ENCODE measurements at regions not wholly inside any gene's neighbourhood (a gene's known extent, or its start where the extent isn't known, plus 50 kb on each side); places are given as distances from the start of the nearest gene placed in this dataset.
A peak's percentile ranks its signal among the peaks of the same experiment; 100 is the strongest.
"Not testable (repeated sequence)": the region's sequence is repeated elsewhere in the genome, so short reads cannot be mapped to it uniquely, and the experiment has no call there.

- DNase-seq = no peak
These were observed 126.8 kb upstream of the PZP start for GRCh38 chr12:9334964-9335363.

DNA sequence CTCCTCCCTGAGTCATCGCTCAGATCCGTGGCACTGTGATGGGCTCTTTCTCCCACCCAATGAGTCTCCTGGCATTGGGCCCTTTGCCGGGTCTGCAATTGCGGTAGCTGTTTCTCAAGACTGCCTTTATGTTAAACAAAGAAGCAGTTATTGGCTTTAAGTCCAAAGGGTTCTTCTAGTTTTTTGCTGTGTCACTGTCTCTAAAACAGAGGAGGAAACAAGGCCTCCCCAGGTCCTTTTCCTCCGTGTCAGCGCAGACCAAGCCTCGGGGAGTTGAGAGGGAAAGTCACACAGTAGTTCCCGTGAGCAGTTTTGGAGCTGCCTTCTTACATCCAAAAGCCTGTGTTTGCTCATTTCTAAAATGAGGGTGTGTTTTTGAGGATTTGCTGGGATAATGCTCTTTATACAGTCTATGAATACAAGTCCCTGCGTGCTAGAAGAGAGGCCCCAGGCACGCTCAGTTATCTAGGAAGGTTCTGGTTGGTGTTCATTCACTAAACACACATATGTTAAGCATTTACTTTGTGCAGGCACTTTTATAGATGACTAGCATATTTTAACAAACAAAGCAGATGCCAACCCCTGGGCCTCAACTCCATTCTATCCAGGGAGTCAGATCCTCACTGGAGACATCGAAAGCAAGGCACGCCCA, 126.0 kb upstream of the PZP start:
- peak; percentile 16 to 19 for DNase-seq

DNA sequence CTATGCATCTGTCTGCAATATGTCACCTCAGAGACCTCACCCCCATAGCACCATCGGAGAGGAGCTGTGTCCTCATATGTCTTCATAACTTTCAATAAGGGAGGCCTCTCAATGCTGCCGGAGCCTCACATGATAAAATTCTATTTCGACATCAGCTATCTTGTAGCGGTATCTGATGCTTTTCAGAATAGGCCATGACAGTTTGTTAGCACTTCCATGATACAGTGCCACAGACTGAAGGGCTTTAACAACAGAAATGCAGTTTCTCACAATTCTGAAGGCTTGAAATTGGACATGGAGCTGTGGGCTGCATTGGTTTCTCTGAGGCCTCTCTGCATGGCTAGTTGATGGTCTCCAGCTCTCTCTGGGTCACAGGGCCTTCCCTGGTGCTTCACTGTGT, 125.0 kb upstream of the PZP start:
- no peak for DNase-seq

- DNase-seq = no peak
These were observed 124.4 kb upstream of the PZP start for GRCh38 chr12:9332564-9332963.

DNA sequence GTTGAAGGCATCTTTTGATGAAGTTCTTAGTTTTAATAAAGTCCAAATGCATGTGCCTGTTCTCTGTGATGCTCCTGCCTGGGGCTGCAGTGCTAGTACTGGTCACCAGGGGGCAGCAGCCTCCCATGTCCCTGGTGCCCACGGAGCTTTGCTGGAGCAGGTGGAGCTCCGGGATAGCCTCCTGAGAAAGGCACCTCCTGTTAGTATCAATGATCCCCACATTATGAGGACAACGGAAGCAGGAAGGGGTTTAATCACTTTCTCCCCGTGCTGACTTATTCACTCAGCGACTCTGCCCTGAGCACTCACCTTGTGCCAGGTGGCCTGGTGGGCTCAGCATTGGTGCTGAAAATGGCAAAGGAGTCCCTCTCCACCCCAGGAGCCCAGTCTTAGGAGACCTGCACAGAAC, 123.0 kb upstream of the PZP start:
- peak; percentile 33 to 85 for DNase-seq

- DNase-seq = no peak
These were observed 120.8 kb upstream of the PZP start for GRCh38 chr12:9329019-9329418.

DNA sequence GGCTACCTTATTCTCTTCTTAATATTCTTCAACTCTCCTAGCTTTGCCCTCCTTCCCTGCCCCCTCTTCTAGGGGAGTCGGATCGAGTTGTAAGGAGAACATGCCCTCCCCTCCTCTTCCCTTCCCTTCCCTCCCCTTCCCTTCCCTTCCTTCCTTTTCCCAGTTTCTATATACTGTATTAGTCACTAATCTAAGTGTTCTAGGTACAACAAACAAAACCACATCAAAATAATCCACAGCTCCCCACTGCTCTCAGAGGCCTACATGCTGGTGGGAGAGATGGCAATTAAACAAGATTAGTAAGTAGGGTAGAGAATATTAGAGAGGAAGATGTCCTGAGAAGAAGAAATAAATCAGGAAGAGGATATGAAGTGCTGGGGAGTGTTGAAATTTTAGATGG, 119.9 kb upstream of the PZP start:
- no peak for DNase-seq

- DNase-seq = no peak
These were observed 119.1 kb upstream of the PZP start for GRCh38 chr12:9327320-9327719.

GRCh38 chr12:9326849-9327248, 118.7 kb upstream of the PZP start:
- DNase-seq = not testable (repeated sequence)

GRCh38 chr12:9326085-9326484, 117.9 kb upstream of the PZP start:
- DNase-seq = no peak

- no peak for DNase-seq
These were observed 117.3 kb upstream of the PZP start for GRCh38 chr12:9325471-9325870.

DNA sequence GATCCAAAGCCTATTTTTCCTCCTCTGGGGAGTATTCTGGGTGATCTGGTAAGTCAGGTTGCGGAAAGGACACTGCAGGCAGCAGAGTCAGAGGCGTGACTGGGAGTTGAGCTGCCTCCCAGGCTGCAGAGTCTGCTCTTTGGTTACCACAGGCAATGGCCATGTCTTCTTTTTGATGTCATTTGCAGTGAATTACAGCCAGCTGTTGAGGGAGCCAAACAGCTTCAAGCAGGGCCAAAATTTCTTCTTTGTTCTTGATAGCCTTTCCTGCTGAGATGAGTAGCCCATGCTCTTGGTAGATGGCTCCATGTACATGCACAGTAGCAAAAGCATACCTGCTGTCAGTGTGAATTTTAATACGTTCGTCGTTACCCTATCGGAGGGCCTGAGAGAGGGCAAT, 116.6 kb upstream of the PZP start:
- no peak for DNase-seq

- DNase-seq = no peak
These were observed 115.0 kb upstream of the PZP start for GRCh38 chr12:9323144-9323681.

DNA sequence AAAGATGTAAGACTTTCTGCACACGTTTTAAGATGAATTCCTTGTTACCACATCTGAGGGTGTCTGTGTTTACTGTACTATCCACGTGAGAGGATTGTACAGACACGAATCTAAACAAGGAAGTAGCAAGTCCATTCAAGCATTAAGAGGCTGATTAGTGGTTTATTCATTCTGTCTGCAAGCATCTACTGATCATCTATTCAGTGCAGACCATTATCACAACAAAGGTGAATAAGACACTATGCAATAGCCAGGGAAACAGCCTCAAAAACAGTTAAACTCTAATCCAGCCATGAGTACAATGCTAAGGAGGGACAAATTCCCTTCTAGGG, 111.6 kb upstream of the PZP start:
- no peak for DNase-seq

DNA sequence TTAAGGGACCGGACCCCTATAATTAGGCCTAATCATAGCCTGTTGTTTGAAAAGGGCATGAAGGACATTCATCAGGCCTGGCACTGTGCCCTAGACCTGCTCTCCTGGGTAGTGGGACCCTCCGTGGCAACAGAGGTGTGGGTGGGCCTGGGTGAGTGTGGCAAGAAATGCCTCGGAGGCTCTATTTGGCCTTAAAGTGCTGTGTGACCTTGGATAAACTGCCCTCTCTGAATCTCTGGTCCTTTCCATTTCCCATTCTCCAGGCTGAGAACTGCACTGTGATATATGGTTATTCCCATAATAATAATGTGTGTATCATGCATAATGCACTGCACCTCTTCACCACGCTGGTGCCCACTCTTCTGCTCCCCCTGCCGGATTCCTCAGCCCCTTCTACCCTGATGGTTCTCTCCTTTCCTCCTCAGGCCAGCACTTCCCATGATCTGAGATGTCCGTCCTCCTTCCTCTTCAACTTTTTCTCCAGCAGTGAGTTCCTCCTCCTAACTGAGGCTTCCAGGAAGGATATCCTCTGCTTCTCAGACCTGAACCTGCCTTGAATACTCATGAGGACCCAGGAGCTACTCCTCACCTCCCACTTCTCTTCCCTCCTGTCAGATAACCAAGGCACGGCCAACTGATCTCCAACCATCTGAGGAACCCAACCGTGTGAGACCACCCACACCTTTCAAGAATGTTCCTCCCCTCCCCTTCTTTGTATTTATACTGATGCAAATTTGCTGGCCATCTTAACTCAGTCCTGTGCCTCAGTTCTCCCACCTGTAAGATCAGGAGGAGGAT, 111.0 kb upstream of the PZP start:
- no peak for DNase-seq

DNA sequence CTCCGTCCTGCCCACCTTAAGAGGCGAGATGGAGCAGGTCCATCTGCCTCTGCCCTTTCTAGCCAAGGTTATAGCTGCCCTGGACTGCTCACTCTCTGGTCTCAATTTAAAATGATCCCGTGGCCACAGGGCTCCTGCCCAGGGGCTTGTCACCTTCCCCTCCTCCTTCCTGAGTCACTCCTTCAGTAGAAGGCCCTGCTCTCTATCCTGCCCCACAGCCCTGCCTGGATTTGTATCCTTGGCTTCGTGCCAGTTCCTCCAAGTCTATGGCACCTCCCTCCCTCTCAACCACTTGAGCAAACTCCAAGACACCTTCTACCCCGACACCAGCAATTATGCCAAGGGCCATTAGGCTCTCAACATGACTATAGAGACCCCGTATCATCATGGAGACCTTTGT, 105.3 kb upstream of the PZP start:
- DNase-seq = not testable (repeated sequence)

DNA sequence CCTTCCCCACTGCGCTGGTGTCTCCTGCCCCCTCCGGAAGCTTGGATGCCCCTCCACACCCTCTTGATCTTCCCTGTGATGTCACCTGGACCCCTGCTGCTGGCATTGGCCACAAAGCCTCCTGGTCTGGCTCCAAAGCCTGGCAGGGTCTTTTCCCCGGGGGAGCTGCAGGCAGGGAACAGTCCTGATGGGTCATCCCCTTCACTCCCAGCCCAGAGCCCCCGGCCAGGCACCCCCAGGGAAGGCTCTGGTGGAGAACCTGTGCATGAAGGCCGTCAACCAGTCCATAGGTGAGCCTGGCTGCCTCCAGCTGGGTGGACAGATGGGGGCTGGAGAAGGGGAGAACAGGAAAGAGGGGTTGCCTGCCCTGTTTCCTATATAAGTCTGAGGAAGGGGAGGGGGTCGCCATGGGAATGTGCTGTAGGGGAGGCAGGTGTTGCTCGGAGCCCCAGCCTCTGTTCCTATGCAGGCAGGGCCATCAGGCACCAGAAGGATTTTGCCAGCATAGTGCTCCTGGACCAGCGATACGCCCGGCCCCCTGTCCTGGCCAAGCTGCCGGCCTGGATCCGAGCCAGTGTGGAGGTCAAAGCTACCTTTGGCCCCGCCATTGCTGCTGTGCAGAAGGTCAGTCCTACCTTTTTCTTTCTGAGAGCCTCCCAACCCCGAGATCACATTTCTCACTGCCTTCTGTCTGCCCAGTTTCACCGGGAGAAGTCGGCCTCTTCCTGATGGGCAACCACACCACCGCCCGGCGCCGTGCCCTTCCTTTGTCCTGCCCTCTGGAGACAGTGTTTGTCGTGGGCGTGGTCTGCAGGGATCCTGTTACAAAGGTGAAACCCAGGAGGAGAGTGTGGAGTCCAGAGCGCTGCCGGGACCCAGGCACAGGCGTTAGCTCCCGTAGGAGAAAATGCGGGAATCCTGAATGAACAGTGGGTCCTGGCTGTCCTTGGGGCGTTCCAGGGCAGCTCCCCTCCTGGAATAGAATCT, 104.5 kb upstream of the PZP start:
- DNase-seq = not testable (repeated sequence)

- not testable (repeated sequence) for DNase-seq
These were observed 103.3 kb upstream of the PZP start for GRCh38 chr12:9311454-9311853.

- DNase-seq = not testable (repeated sequence)
These were observed 102.5 kb upstream of the PZP start for GRCh38 chr12:9310645-9311044.

- DNase-seq = not testable (repeated sequence)
These were observed 101.6 kb upstream of the PZP start for GRCh38 chr12:9309749-9310148.

GRCh38 chr12:9308745-9309144, 100.5 kb upstream of the PZP start:
- DNase-seq = not testable (repeated sequence)

- DNase-seq = not testable (repeated sequence)
These were observed 100.0 kb upstream of the PZP start for GRCh38 chr12:9308163-9308562.

DNA sequence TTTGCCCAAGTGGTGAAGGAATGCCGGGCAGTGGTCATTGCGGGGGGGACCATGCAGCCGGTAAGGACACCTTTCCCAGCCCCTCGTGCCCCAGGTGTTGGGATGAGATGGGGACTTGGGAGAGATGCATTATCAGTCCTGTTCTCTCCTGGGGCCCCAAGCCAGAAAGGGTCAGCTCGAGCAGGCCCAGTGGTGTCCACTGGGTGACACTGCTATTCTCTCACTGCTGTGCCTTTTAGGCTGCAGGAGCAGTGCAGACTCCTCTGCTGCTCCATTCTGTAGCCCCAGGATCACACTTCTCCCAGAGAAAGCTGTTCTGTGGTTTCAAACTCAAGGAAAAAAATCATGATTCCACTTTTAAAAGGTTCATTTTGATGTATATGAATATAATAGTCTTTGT, 99.1 kb upstream of the PZP start:
- DNase-seq = not testable (repeated sequence)

Data from inflammatory macrophage treated with lipopolysaccharide for 1 hour (primary cell).